ENCODE measurements at regions not wholly inside any gene's neighbourhood (a gene's known extent, or its start where the extent isn't known, plus 50 kb on each side); places are given as distances from the start of the nearest gene placed in this dataset.

GRCh38 chr22:47446821-47447810 is 684.7 kb downstream of the TBC1D22A start:
- DNase-seq: no peak

- DNase-seq: no peak
Measured at GRCh38 chr22:47446331-47446730, 683.9 kb downstream of the TBC1D22A start.

DNA sequence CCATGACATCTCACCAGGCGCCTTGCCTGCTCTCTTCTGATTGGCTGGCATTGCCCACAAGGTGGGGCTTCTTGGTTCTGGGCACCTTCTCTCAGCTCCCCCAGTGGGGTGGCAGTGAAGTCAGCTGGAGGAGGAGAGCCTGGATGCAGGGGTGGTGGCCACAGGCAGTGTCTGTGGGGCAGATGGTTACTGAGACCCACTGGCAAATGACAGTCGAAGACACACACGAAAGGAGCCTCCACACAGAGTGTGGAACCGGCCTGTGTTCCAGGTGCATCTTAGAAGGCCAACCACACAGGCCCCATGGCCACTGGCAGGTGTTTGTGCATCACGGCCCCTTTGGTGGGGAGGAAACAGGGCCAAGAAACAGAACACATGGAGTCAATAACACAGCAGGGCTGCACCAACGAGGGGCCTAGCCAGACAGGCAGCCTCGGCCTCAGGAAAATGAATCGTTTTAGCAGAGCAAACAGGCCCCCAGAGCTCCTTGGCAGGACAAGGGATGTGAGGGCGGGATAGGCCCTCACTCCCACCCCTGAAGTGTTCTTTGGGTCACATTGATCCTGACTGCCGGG is 683.4 kb downstream of the TBC1D22A start:
- DNase-seq: no peak

DNA sequence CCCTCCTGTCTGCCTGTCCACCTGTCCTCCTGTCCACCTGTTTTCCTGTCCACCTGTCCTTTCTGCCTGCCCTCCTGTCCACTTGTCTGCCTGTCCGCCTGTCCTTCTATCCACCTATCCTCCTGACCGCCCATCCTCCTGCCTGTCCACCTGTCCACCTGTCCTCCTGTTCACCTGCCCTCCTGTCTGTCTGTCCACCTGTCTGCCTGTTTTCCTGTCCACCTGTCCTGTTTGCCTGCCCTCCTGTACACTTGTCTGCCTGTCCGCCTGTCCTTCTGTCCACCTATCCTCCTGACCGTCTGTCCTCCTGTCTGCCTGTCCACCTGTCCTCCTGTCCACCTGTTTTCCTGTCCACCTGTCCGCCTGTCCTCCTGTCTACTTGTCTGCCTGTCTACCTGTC is 682.8 kb downstream of the TBC1D22A start:
- DNase-seq: no peak

GRCh38 chr22:47444746-47445065 is 682.3 kb downstream of the TBC1D22A start:
- DNase-seq: no peak

DNA sequence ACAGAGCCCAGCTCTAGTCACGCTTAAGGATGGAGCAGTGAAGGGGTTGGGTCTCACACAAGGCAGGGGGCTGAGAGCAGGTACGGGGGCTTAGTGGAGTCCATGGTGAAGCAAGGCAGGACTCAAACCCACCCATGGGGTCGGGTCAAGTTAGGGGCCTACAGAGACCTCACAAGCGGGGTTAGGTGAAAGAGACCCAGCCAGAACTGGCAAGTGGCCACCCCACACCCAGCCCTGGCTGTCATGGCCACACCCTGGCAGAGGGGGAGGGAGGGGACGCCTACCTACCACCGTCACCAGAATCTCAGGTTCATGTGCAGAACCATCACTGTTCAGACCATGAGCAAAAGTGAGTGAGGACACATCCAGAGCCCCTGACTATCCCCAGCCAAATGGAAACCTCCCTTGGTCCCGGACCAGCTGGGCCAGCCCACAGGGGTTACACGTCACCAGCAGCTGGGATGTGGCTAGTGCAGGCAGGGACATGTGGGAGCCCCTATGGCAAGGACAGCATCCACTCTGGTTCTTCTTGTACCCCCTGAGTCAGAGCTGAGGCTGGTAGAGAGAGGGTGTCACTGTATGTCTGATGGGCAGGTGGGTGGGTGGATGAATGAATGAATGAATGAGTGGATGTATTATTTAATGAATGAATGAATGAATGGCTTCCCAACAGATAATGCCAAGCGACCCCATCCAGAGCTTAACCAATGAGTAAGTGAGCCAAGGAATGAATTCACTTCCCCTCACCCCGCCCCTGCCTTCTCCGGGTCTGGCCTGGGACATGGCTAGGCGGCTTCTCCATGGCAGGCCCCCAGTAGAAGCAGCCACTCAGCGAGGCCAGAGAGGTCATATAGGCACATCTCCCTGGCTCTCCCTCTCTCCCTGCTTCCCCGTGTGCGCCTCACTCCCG is 681.6 kb downstream of the TBC1D22A start:
- DNase-seq: no peak

DNA sequence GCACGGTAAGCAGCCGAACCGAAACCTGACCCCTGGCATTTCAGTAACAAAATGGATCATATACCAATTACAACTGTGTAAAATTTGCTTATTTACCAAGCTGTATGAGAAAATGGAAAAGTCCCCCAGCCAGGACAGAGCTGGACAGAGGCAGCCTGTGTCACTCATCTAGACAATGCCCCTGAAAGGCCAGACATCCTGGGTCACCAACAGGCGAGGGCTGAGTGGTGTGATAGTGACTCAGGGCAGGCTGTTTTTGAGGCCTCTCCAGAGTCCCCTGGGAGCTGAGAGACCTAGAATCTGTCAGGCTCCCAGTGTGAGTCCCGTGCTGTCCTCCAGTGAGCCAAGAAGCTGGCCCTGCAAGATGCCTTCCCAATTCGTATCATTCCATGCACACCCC is 680.4 kb downstream of the TBC1D22A start:
- no peak for DNase-seq

DNA sequence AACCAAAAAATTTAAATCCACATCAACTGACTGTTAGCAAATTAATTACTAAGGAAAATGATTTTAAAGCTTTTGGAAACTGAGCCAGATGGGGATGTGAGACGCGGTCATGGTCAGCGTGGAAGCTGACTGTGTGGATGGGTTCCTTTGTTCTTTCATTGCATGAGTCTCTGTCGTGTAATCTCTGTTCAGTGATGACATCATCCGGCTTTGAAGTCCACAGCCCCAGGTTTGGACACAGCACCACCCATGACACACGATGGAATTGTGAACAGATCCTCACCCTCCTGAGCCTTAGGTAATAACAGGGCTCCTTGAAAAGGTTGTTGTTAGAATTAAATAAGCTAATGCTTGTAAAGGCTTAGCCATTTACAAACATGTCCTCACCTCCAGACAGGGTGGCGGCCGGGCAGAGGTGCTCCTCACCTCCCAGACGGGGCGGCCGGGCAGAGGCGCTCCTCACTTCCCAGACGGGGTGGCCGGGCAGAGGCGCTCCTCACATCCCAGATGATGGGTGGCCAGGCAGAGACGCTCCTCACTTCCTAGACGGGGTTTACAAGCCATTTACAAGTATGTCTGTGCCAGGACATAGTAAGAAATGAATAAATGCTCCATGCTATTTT is 677.3 kb downstream of the TBC1D22A start:
- DNase-seq: no peak

GRCh38 chr22:47437636-47438035 is 675.2 kb downstream of the TBC1D22A start:
- no peak for DNase-seq

DNA sequence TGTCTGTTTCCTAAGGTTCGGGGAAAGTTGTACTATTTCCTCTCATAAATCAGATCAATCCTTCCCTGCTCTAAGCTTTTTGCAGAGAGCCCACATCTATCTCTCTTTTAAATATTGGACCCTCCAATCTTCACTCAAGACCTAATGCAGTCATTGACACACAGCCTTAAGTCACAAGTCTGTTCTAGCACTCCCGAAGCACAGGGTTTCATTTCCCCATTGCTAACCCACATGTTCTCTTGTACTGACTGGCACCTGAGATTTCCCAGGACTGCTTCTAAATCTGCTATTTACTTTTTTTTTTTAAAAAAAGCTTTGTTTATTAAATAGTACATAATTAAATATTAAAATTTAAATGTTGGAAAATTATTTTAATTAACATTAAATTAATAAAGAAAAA is 674.7 kb downstream of the TBC1D22A start:
- no peak for DNase-seq

GRCh38 chr22:47435826-47436225 is 673.4 kb downstream of the TBC1D22A start:
- DNase-seq: no peak

- DNase-seq: no peak
Measured at GRCh38 chr22:47435204-47435487, 672.7 kb downstream of the TBC1D22A start.

GRCh38 chr22:47434336-47435203 is 672.1 kb downstream of the TBC1D22A start:
- no peak for DNase-seq

DNA sequence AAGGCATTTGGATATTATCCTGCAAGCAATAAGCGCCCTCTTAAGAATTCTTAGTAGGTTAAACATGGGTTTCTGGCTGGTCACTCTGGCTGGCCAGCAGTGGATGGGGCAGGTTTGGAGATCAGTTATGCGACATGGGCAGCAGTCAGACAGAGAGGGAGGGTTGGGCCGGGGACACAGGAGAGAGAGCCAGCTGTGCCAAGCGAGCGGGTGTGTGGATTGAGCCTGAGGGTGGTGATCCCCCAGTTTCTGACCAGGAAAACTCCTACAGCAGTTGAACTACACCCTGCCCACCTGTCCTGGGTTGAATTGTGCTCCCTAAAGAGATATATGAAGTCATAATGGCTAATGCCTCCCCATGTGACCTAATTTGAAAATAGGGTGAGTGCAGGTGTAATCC is 671.2 kb downstream of the TBC1D22A start:
- no peak for DNase-seq

DNA sequence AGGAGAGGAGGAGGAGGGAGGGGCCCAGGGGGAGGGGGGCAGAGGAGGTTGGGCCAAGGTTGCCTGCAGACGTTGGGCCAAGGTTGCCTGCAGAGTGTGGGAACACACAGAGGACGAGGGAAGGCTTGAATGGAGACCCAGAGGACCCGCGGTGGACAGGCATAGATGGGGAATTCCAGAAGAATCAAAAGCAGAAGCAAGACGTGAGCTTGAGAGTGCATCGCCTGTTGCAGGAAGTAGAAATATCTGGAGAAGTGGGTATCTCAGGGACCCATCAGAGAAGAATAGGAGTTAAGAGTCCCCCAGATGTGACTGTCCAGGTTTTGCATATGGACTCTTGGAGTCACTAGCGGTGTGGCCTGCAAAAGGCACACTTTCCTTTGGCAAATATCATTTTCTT is 670.2 kb downstream of the TBC1D22A start:
- DNase-seq: no peak

GRCh38 chr22:47423861-47424820 is 661.7 kb downstream of the TBC1D22A start:
- DNase-seq: no peak

DNA sequence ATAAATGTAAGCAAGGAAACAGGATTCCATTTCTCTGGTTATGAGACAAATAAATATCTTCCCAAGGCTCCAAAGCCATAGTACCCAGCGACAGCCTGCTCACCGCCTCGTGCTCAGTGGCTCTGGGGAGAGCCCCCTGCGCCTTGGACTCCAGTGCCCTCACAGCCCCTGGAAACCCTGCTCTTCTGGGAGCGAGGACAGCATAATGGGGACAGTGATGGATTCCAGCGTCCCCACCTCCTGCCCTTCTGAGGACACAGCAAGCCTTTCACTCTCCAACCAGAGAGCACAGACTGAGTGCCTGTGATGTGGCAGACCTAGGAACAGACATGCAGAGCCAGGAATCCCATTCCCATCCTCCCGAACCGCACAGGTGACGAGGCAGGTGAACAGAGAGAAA is 660.8 kb downstream of the TBC1D22A start:
- no peak for DNase-seq

DNA sequence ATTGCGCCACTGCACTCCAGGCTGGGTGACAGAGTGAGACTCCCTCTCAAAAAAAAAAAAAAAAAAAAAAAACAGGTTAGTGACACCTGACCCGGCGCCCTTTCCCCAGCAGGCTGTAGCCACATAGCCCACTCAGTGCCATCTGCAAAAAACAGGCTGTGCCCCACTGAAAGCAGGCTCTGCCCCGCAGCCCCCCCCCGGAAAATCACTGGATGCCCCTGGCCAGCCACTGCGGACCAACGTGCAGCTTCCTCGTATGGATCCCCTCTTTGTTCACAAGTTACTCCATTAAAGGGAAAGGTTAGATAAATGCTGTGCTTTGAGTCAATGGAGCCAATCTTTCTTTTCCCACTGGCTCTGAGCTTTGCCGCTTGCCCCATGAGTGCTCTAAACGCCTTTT is 660.3 kb downstream of the TBC1D22A start:
- no peak for DNase-seq

GRCh38 chr22:47421846-47422245 is 659.4 kb downstream of the TBC1D22A start:
- DNase-seq: no peak

GRCh38 chr22:47420211-47420610 is 657.8 kb downstream of the TBC1D22A start:
- no peak for DNase-seq

GRCh38 chr22:47419239-47419638 is 656.8 kb downstream of the TBC1D22A start:
- no peak for DNase-seq
